Testis (tissue), 2 donors: ENCODE measurements at regions not wholly inside any gene's neighbourhood (a gene's known extent, or its start where the extent isn't known, plus 50 kb on each side); places are given as distances from the start of the nearest gene placed in this dataset.

ENCODE experiments used
- CTCF ChIP-seq, 3 experiments: fragments of 450-650 bp in 2 of 3; fragments of 200-600 bp in 1 of 3; sonication (generic) in 1 of 3; IDR thresholded peaks; one replicate each; pipeline ENCODE4 v1.5.1; 2016 to 2019; ENCODE audit warnings: antibody characterized with exemption in 3 of 3, mild to moderate bottlenecking in 2 of 3, moderate library complexity in 1 of 3
- POLR2A ChIP-seq: fragments of 450-650 bp; IDR thresholded peaks from one replicate; pipeline ENCODE4 v1.6.1; 2017; ENCODE audit warnings: antibody characterized with exemption, mild to moderate bottlenecking, moderate library complexity

DNA sequence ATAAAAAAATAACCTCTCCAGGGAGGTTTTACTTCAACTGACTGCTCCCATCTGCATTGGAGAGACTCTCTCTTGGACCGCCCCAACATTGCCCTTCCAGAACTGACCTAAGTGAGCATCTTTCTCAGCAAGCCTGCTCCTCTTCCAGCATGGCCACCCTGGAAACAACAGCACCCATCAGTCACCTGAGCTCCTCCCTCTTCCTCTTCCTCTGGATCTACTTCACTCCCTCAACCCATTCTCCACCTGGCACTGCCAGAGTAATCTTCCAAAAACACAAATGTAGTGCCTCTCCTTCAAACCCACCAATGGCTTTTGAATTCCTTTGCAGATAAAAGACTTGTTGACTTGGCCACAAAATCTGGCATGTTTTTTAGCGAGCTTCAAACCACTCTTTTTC lies 128.8 kb upstream of the NR2F2 start:
- TF ChIP-seq CTCF (IDR thresholded peaks at IDR 0.05) (no peak), POLR2A (no peak)
